H9 (cell line): ENCODE measurements at regions not wholly inside any gene's neighbourhood (a gene's known extent, or its start where the extent isn't known, plus 50 kb on each side); places are given as distances from the start of the nearest gene placed in this dataset.

Experiments
- DNase-seq: peaks from one replicate; pipeline ENCODE4 v3.0.0-alpha.2; 2017
- H2AFZ ChIP-seq: one replicate; pipeline ENCODE4 v1.6.1; 2013; ENCODE audit warnings: mild to moderate bottlenecking, low read length, control low read depth, moderate library complexity
- H2AK5ac ChIP-seq: 2 replicates; pipeline ENCODE4 v1.6.1; 2013; ENCODE audit warnings: low read length, control low read depth, mixed read lengths; ENCODE audit not compliant: insufficient read length
- H2BK120ac ChIP-seq: one replicate; pipeline ENCODE4 v1.6.1; 2013; ENCODE audit warnings: low read depth, mild to moderate bottlenecking, low read length, control low read depth, inconsistent platforms; ENCODE audit not compliant: poor library complexity, severe bottlenecking
- H2BK12ac ChIP-seq: 2 replicates; pipeline ENCODE4 v1.6.1; 2013; ENCODE audit warnings: low read length, control low read depth, mixed read lengths, low read depth; ENCODE audit not compliant: insufficient read length
- H2BK15ac ChIP-seq: 2 replicates; pipeline ENCODE4 v1.6.1; 2013; ENCODE audit warnings: low read depth, low read length, control low read depth
- H2BK20ac ChIP-seq: one replicate; pipeline ENCODE4 v1.6.1; 2013; ENCODE audit warnings: low read depth, mild to moderate bottlenecking, low read length, control low read depth, inconsistent platforms; ENCODE audit not compliant: poor library complexity, severe bottlenecking
- H2BK5ac ChIP-seq: 2 replicates; pipeline ENCODE4 v1.6.1; 2013; ENCODE audit warnings: low read length, control low read depth, mixed read lengths; ENCODE audit not compliant: insufficient read length
- H3K14ac ChIP-seq: 2 replicates; pipeline ENCODE4 v1.6.1; 2013; ENCODE audit warnings: low read length, control low read depth; ENCODE audit not compliant: insufficient read depth
- H3K18ac ChIP-seq: 2 replicates; pipeline ENCODE4 v1.6.1; 2013; ENCODE audit warnings: low read depth, mild to moderate bottlenecking, mixed read lengths, low read length, control low read depth; ENCODE audit not compliant: insufficient read length
- H3K23ac ChIP-seq: 2 replicates; pipeline ENCODE4 v1.6.1; 2013; ENCODE audit warnings: low read length, control low read depth, mixed read lengths, low read depth; ENCODE audit not compliant: insufficient read length
- H3K23me2 ChIP-seq: 2 replicates; pipeline ENCODE4 v1.6.1; 2013; ENCODE audit warnings: low read depth, mild to moderate bottlenecking, mixed read lengths, low read length, control low read depth; ENCODE audit not compliant: insufficient read length, poor library complexity, severe bottlenecking
- H3K27ac ChIP-seq: 2 replicates; pipeline ENCODE4 v1.5.1; 2013; ENCODE audit warnings: low read length, control low read depth, mixed read lengths, low read depth; ENCODE audit not compliant: insufficient read length
- H3K27me3 ChIP-seq: 2 replicates; pipeline ENCODE4 v1.6.1; 2013; ENCODE audit warnings: low read length, control low read depth, inconsistent platforms; ENCODE audit not compliant: insufficient read depth
- H3K4ac ChIP-seq: 2 replicates; pipeline ENCODE4 v1.6.1; 2013; ENCODE audit warnings: low read depth, mild to moderate bottlenecking, control low read depth, inconsistent platforms, low read length, moderate library complexity
- H3K4me1 ChIP-seq: 2 replicates; pipeline ENCODE4 v1.6.1; 2013; ENCODE audit warnings: low read length, control low read depth, inconsistent platforms; ENCODE audit not compliant: insufficient read depth
- H3K4me2 ChIP-seq: 2 replicates; pipeline ENCODE4 v1.6.1; 2013; ENCODE audit warnings: low read length, control low read depth, mixed read lengths; ENCODE audit not compliant: insufficient read length, insufficient read depth
- H3K56ac ChIP-seq: 2 replicates; pipeline ENCODE4 v1.6.1; 2013; ENCODE audit warnings: low read depth, mild to moderate bottlenecking, mixed read lengths, low read length, control low read depth; ENCODE audit not compliant: insufficient read length
- H3K79me1 ChIP-seq: 2 replicates; pipeline ENCODE4 v1.6.1; 2013; ENCODE audit warnings: low read depth, mild to moderate bottlenecking, moderate library complexity, low read length, control low read depth, inconsistent platforms; ENCODE audit not compliant: insufficient read depth, poor library complexity, severe bottlenecking
- H3K79me2 ChIP-seq: 2 replicates; pipeline ENCODE4 v1.6.1; 2013; ENCODE audit warnings: low read length, control low read depth, inconsistent platforms; ENCODE audit not compliant: insufficient read depth
- H3K9ac ChIP-seq: 2 replicates; pipeline ENCODE4 v1.6.1; 2013; ENCODE audit warnings: low read length, control low read depth, mixed read lengths; ENCODE audit not compliant: insufficient read length; ENCODE audit errors: extremely low read depth
- H3K9me3 ChIP-seq: one replicate; pipeline ENCODE4 v1.6.1; 2013; ENCODE audit warnings: low read depth, low read length, inconsistent platforms; ENCODE audit not compliant: control insufficient read depth
- H3T11ph ChIP-seq: one replicate; pipeline ENCODE4 v1.6.1; 2013; ENCODE audit warnings: mild to moderate bottlenecking, low read length, control low read depth, inconsistent platforms
- H4K20me1 ChIP-seq: one replicate; pipeline ENCODE4 v1.6.1; 2013; ENCODE audit not compliant: control insufficient read depth, insufficient read length, insufficient read depth
- H4K5ac ChIP-seq: 2 replicates; pipeline ENCODE4 v1.6.1; 2013; ENCODE audit warnings: low read depth, mild to moderate bottlenecking, mixed read lengths, low read length, control low read depth; ENCODE audit not compliant: insufficient read length
- H4K8ac ChIP-seq: replicated peaks from 2 replicates; pipeline ENCODE4 v1.6.1; 2013; ENCODE audit warnings: low read length, control low read depth, mixed read lengths, low read depth; ENCODE audit not compliant: insufficient read length
- H4K91ac ChIP-seq: 2 replicates; pipeline ENCODE4 v1.6.1; 2013; ENCODE audit warnings: low read depth, mild to moderate bottlenecking, moderate library complexity, mixed read lengths, low read length, control low read depth; ENCODE audit not compliant: insufficient read length
- H3K27ac Mint-ChIP-seq, 3 experiments: 2 replicates in 2 of 3; 3 replicates in 1 of 3; pipeline ENCODE4 v1.8.0; 2020 to 2021; ENCODE audit warnings: mixed read lengths in 3 of 3, mild to moderate bottlenecking in 1 of 3, moderate library complexity in 1 of 3
- H3K27me3 Mint-ChIP-seq: 2 replicates; pipeline ENCODE4 v1.8.0; 2021; ENCODE audit warnings: low read depth, mild to moderate bottlenecking, moderate library complexity, mixed read lengths
- H3K36me3 Mint-ChIP-seq, 3 experiments: 2 replicates in 2 of 3; 3 replicates in 1 of 3; pipeline ENCODE4 v1.8.0; 2020 to 2021; ENCODE audit warnings: low read depth in 3 of 3, mixed read lengths in 3 of 3; ENCODE audit not compliant: insufficient read depth in 1 of 3
- H3K4me1 Mint-ChIP-seq, 2 experiments: 2 replicates each; pipeline ENCODE4 v1.8.0; 2020; ENCODE audit warnings: mixed read lengths in 2 of 2
- H3K4me3 Mint-ChIP-seq, 2 experiments: 2 replicates in 1 of 2; 3 replicates in 1 of 2; pipeline ENCODE4 v1.8.0; 2020 to 2021; ENCODE audit warnings: mild to moderate bottlenecking in 2 of 2, mixed read lengths in 2 of 2, moderate library complexity in 1 of 2
- H3K9me3 Mint-ChIP-seq, 2 experiments: 2 replicates in 1 of 2; 3 replicates in 1 of 2; pipeline ENCODE4 v1.8.0; 2020; ENCODE audit warnings: mild to moderate bottlenecking in 2 of 2, mixed read lengths in 2 of 2, moderate library complexity in 1 of 2
- CTCF ChIP-seq: fragments of 200-600 bp; sonication (generic); conservative IDR thresholded peaks from 3 replicates; pipeline ENCODE4 v1.8.0; 2021; ENCODE audit warnings: antibody characterized with exemption, mild to moderate bottlenecking
- WGBS: extraction: QIAGEN DNeasy Blood & Tissue Kit; methylation state at CpG from one replicate; pipeline ENCODE4 v1.1.7; 2013; ENCODE audit warnings: missing lambda C conversion rate, low lambda C conversion rate, mixed read lengths; ENCODE audit not compliant: insufficient read length; ENCODE audit errors: extremely low coverage; 5-methylcytosine and 5-hydroxymethylcytosine counted together

- Histone ChIP-seq H2BK5ac (no peak overlapping the region), H3K4me2 (no peak overlapping the region), H2BK15ac (no peak overlapping the region), H4K20me1 (no peaks in the 10 kb centered on the region), H3T11ph (no peak overlapping the region), H3K4ac (no peak overlapping the region), H2AK5ac (no peak overlapping the region), H3K9ac (no peak overlapping the region), H3K4me1 (no peaks in the 10 kb centered on the region), H4K91ac (no peak overlapping the region), H2BK12ac (no peak overlapping the region), H2BK120ac (no peak overlapping the region), H3K27ac (no peak overlapping the region), H3K79me2 (no peaks in the 10 kb centered on the region), H4K5ac (no peak overlapping the region), H3K18ac (no peak overlapping the region), H3K9me3 (no peaks in the 10 kb centered on the region), H3K23ac (no peak overlapping the region), H3K14ac (no peak overlapping the region), H3K23me2 (no peaks in the 10 kb centered on the region), H3K27me3 (no peaks in the 10 kb centered on the region), H4K8ac (no peak overlapping the region), H3K79me1 (no peaks in the 10 kb centered on the region), H2BK20ac (no peak overlapping the region), H2AFZ (no peak overlapping the region), H3K56ac (no peak overlapping the region)
- Mint-ChIP-seq H3K4me1 (peaks cover 2 to 6% of the 10 kb centered on the region in 2 experiments; a peak in 2 of 4 replicates), H3K9me3 (no peaks in the 10 kb centered on the region; a peak in 1 of 5 replicates), H3K27me3 (no peaks in the 10 kb centered on the region), H3K27ac (no peak overlapping the region), H3K36me3 (0 out of 7 replicates have a peak, but pooled peaks cover 0 to 3% (median 0%) of the 10 kb centered on the region in 3 experiments), H3K4me3 (no peak overlapping the region)
- no peak for DNase-seq
- TF ChIP-seq CTCF = no peak
- no CpG with 5 or more reads among the region's 7 CpGs for whole genome bisulfite sequencing
Measured at GRCh38 chr16:9169094-9169493, 77.7 kb downstream of the HAPSTR1 start.
